H1 (cell line): ENCODE measurements at regions not wholly inside any gene's neighbourhood (a gene's known extent, or its start where the extent isn't known, plus 50 kb on each side); places are given as distances from the start of the nearest gene placed in this dataset.

Experiments
- CTCF ChIA-PET: fragments of 300-600 bp; sonication (Branson Sonifier 250); formaldehyde crosslinking; loops from one replicate; lab custom pipeline; 2021; ENCODE audit not compliant: partially characterized antibody; lab: Charles Lee
- POLR2A ChIA-PET: fragments of 300-600 bp; sonication (Branson Sonifier 250); formaldehyde crosslinking; loops from one replicate; lab custom pipeline; 2021; ENCODE audit warnings: inconsistent platforms; ENCODE audit not compliant: partially characterized antibody; lab: Charles Lee
- DNase-seq, 2 experiments: peaks; one replicate each; pipeline versions ENCODE4 v3.0.0 to v3.0.0-alpha.2; 2010 to 2022; ENCODE audit warnings: low spot score in 2 of 2, low read depth in 1 of 2, mixed read lengths in 1 of 2
- FAIRE-seq: peaks from 2 replicates; lab custom pipeline; 2011; peaks lifted over from hg19 to GRCh38; lab: Jason Lieb, UNC
- H2AFZ ChIP-seq: 2 replicates; pipeline ENCODE4 v1.8.1; 2012; ENCODE audit warnings: low read length, inconsistent platforms
- H2AK5ac ChIP-seq: 2 replicates; pipeline ENCODE4 v1.6.1; 2013; ENCODE audit warnings: low read depth, low read length
- H2BK120ac ChIP-seq: replicated peaks from 2 replicates; pipeline ENCODE3; 2013; ENCODE audit warnings: low read depth, low read length, inconsistent platforms
- H2BK12ac ChIP-seq: 2 replicates; pipeline ENCODE4 v1.6.1; 2013; ENCODE audit warnings: low read depth, low read length
- H2BK15ac ChIP-seq: 2 replicates; pipeline ENCODE4 v1.6.1; 2013; ENCODE audit warnings: low read length
- H2BK20ac ChIP-seq: 2 replicates; pipeline ENCODE4 v1.6.1; 2013; ENCODE audit warnings: low read length
- H2BK5ac ChIP-seq: 2 replicates; pipeline ENCODE4 v1.6.1; 2013; ENCODE audit warnings: low read depth, low read length
- H3K14ac ChIP-seq: 2 replicates; pipeline ENCODE4 v1.6.1; 2013; ENCODE audit warnings: inconsistent platforms; ENCODE audit not compliant: insufficient read length
- H3K18ac ChIP-seq: 2 replicates; pipeline ENCODE4 v1.6.1; 2013; ENCODE audit warnings: low read length; ENCODE audit errors: extremely low read depth
- H3K23ac ChIP-seq: 2 replicates; pipeline ENCODE4 v1.6.1; 2013; ENCODE audit warnings: inconsistent platforms; ENCODE audit not compliant: insufficient read length
- H3K23me2 ChIP-seq: 2 replicates; pipeline ENCODE4 v1.6.1; 2013; ENCODE audit warnings: low read depth, low read length
- H3K27ac ChIP-seq: 2 replicates; pipeline ENCODE4 v1.6.1; 2011; ENCODE audit warnings: low read depth, low read length, inconsistent platforms
- H3K27me3 ChIP-seq, 4 experiments: replicated peaks in 1 of 4; 1 replicate in 1 of 4; 2 replicates in 3 of 4; pipeline versions ENCODE4 v1.6.1 to v1.8.1; 2011 to 2013; ENCODE audit warnings: low read length in 3 of 4, mild to moderate bottlenecking in 3 of 4, inconsistent platforms in 2 of 4, mixed read lengths in 2 of 4, moderate library complexity in 1 of 4; ENCODE audit not compliant: control insufficient read depth in 3 of 4, insufficient read depth in 3 of 4; ENCODE audit errors: extremely low read depth in 1 of 4
- H3K36me3 ChIP-seq, 4 experiments: 2 replicates each; pipeline versions ENCODE4 v1.6.1 to v1.8.1; 2011 to 2013; ENCODE audit warnings: mild to moderate bottlenecking in 4 of 4, low read length in 3 of 4, moderate library complexity in 2 of 4, control low read depth in 1 of 4, inconsistent platforms in 1 of 4; ENCODE audit not compliant: insufficient read depth in 4 of 4, control insufficient read depth in 2 of 4
- H3K4ac ChIP-seq: replicated peaks from 2 replicates; pipeline ENCODE3; 2013; ENCODE audit warnings: low read length, low read depth, mixed read lengths, inconsistent platforms; ENCODE audit not compliant: insufficient read length
- H3K4me1 ChIP-seq, 4 experiments: replicated peaks in 1 of 4; 1 replicate in 1 of 4; 2 replicates in 3 of 4; pipeline versions ENCODE4 v1.6.1 to v1.8.1; 2011 to 2013; ENCODE audit warnings: low read length in 3 of 4, inconsistent platforms in 2 of 4, mixed read lengths in 1 of 4; ENCODE audit not compliant: insufficient read depth in 4 of 4, control insufficient read depth in 3 of 4
- H3K4me2 ChIP-seq, 2 experiments: 2 replicates each; pipeline versions ENCODE4 v1.6.1 to v1.8.1; 2011 to 2013; ENCODE audit warnings: low read depth in 2 of 2, low read length in 2 of 2, control low read depth in 1 of 2, inconsistent platforms in 1 of 2, mild to moderate bottlenecking in 1 of 2; ENCODE audit not compliant: insufficient read depth in 1 of 2
- H3K4me3 ChIP-seq, 4 experiments: fragments of 200-600, 300-600 bp in 1 of 4; sonication (generic), shearing (Covaris generic), sonication (Bioruptor Twin) in 1 of 4; 2 replicates each; pipeline versions ENCODE4 v1.5.1 to v1.8.1; 2011 to 2016; ENCODE audit warnings: low read length in 4 of 4, low read depth in 3 of 4, control low read depth in 2 of 4, inconsistent platforms in 2 of 4, mild to moderate bottlenecking in 2 of 4, mixed read lengths in 1 of 4, moderate library complexity in 1 of 4; ENCODE audit not compliant: insufficient read depth in 2 of 4; ENCODE audit errors: extremely low read depth in 1 of 4
- H3K56ac ChIP-seq: replicated peaks from 2 replicates; pipeline ENCODE3; 2013; ENCODE audit warnings: low read depth, mild to moderate bottlenecking, mixed read lengths, low read length, inconsistent platforms; ENCODE audit not compliant: insufficient read length
- H3K79me1 ChIP-seq: 2 replicates; pipeline ENCODE4 v1.6.1; 2013; ENCODE audit warnings: low read depth, low read length, control low read depth
- H3K79me2 ChIP-seq, 2 experiments: 2 replicates each; pipeline versions ENCODE4 v1.6.1 to v1.8.1; 2012 to 2013; ENCODE audit warnings: low read length in 2 of 2, mild to moderate bottlenecking in 2 of 2, inconsistent platforms in 1 of 2; ENCODE audit not compliant: insufficient read depth in 2 of 2, control insufficient read depth in 1 of 2
- H3K9ac ChIP-seq, 4 experiments: replicated peaks in 1 of 4; 1 replicate in 1 of 4; 2 replicates in 3 of 4; pipeline versions ENCODE4 v1.6.1 to v1.8.1; 2011 to 2013; ENCODE audit warnings: low read depth in 3 of 4, low read length in 3 of 4, control low read depth in 2 of 4, mild to moderate bottlenecking in 2 of 4, moderate library complexity in 2 of 4, inconsistent platforms in 1 of 4; ENCODE audit errors: extremely low read depth in 1 of 4
- H3K9me3 ChIP-seq, 2 experiments: 2 replicates each; pipeline versions ENCODE4 v1.6.1 to v1.8.1; 2012 to 2013; ENCODE audit warnings: mild to moderate bottlenecking in 2 of 2, moderate library complexity in 2 of 2, control low read depth in 1 of 2, inconsistent platforms in 1 of 2, low read depth in 1 of 2, low read length in 1 of 2, mixed read lengths in 1 of 2; ENCODE audit not compliant: insufficient read depth in 2 of 2
- H4K20me1 ChIP-seq, 2 experiments: replicated peaks in 1 of 2; 2 replicates each; pipeline versions ENCODE3 to v1.8.1; 2011 to 2013; ENCODE audit warnings: inconsistent platforms in 2 of 2, low read length in 2 of 2, mild to moderate bottlenecking in 1 of 2; ENCODE audit not compliant: insufficient read depth in 2 of 2, control insufficient read depth in 1 of 2
- H4K5ac ChIP-seq: 2 replicates; pipeline ENCODE4 v1.6.1; 2013; ENCODE audit warnings: low read length, low read depth, mixed read lengths, inconsistent platforms; ENCODE audit not compliant: insufficient read length
- H4K8ac ChIP-seq: 2 replicates; pipeline ENCODE4 v1.8.0; 2013; ENCODE audit warnings: mild to moderate bottlenecking, moderate library complexity, low read length, inconsistent platforms; ENCODE audit not compliant: insufficient read depth; ENCODE audit errors: extremely low read depth
- H4K91ac ChIP-seq: replicated peaks from 2 replicates; pipeline ENCODE3; 2013; ENCODE audit warnings: low read length, mixed read lengths, inconsistent platforms; ENCODE audit not compliant: insufficient read length
- CEBPB ChIP-seq: IDR thresholded peaks from 2 replicates; pipeline ENCODE4 v1.6.1; 2012; ENCODE audit warnings: low read depth, low read length
- CHD2 ChIP-seq: IDR thresholded peaks from 2 replicates; pipeline ENCODE4 v1.6.1; 2012; ENCODE audit warnings: low read length, improper control_type of control experiment
- KDM5A ChIP-seq: fragments of 200-600 bp; IDR thresholded peaks from 2 replicates; pipeline ENCODE4 v1.7.1; 2012; ENCODE audit warnings: mild to moderate bottlenecking, low read length, inconsistent platforms, mixed read lengths
- NRF1 ChIP-seq: IDR thresholded peaks from 2 replicates; pipeline ENCODE4 v1.6.1; 2011; ENCODE audit warnings: mild to moderate bottlenecking, low read depth, low read length, improper control_type of control experiment
- SP1 ChIP-seq: IDR thresholded peaks from 2 replicates; pipeline ENCODE4 v1.6.1; 2011; ENCODE audit warnings: low read depth, low read length
- WGBS, 2 experiments: shearing (Covaris generic) in 1 of 2; methylation state at CpG; one replicate each; pipeline versions ENCODE4 v1.1.6 to v1.1.7; 2013 to 2015; ENCODE audit warnings: low lambda C conversion rate in 2 of 2, mixed read lengths in 2 of 2, inconsistent platforms in 1 of 2, low coverage in 1 of 2, missing lambda C conversion rate in 1 of 2; ENCODE audit not compliant: insufficient replicate concordance in 2 of 2, insufficient coverage in 1 of 2, insufficient read length in 1 of 2; ENCODE audit errors: extremely low coverage in 1 of 2, missing lambda C conversion rate in 1 of 2; 5-methylcytosine and 5-hydroxymethylcytosine counted together

GRCh38 chr11:97289823-97290222 is 900.0 kb downstream of the JRKL start:
- Histone ChIP-seq H2BK12ac (no peak overlapping the region), H2AFZ (no peak overlapping the region), H3K4me1 (no peaks in the 10 kb centered on the region), H3K27me3 (no peaks in the 10 kb centered on the region), H2BK15ac (no peak overlapping the region), H3K23ac (no peak overlapping the region), H3K23me2 (no peaks in the 10 kb centered on the region), H3K4me3 (no peak overlapping the region), H4K20me1 (no peaks in the 10 kb centered on the region), H3K9me3 (peaks cover 9 to 12% of the 10 kb centered on the region in 2 experiments; a peak in 2 of 4 replicates), H3K4me2 (no peak overlapping the region), H2AK5ac (no peak overlapping the region), H2BK5ac (no peak overlapping the region), H3K79me1 (no peaks in the 10 kb centered on the region), H4K91ac (no peak overlapping the region), H3K18ac (no peak overlapping the region), H3K56ac (no peak overlapping the region), H4K5ac (no peak overlapping the region), H3K14ac (no peak overlapping the region), H3K9ac (no peak overlapping the region), H3K27ac (no peak overlapping the region), H3K79me2 (no peaks in the 10 kb centered on the region), H2BK120ac (no peak overlapping the region), H3K36me3 (peaks cover 0 to 2% (median 0%) of the 10 kb centered on the region in 4 experiments; a peak in 1 of 8 replicates), H4K8ac (no peak overlapping the region), H2BK20ac (no peak overlapping the region), H3K4ac (no peak overlapping the region)
- POLR2A ChIA-PET = no interaction called here
- DNase-seq = no peak
- 94% methylated on average over 2 of the region's 2 CpGs; no CpG with 5 or more reads in 1 of the 2 experiments for WGBS, 2 experiments
- FAIRE-seq = no peak
- TF ChIP-seq KDM5A = no peak
- TF ChIP-seq CHD2 = no peak
- TF ChIP-seq NRF1 = no peak
- TF ChIP-seq CEBPB = no peak
- TF ChIP-seq SP1 = no peak
- CTCF ChIA-PET = interaction anchor here (1.1 to 1.2 kb wide), 2 partner anchors 13 to 20 kb away, joined by 3 to 4 read pairs; no protein-coding TSS in a partner anchor
